HG03342 (cell line): ENCODE measurements at regions not wholly inside any gene's neighbourhood (a gene's known extent, or its start where the extent isn't known, plus 50 kb on each side); places are given as distances from the start of the nearest gene placed in this dataset.
"Not testable (repeated sequence)": the region's sequence is repeated elsewhere in the genome, so short reads cannot be mapped to it uniquely, and the experiment has no call there.

Experiments used
- ATAC-seq: cut with Tn5 transposase; IDR thresholded peaks from one replicate; pipeline ENCODE4 v1.9.1; 2021; ENCODE audit warnings: mild to moderate bottlenecking, moderate library complexity; ENCODE audit not compliant: unreplicated experiment

DNA sequence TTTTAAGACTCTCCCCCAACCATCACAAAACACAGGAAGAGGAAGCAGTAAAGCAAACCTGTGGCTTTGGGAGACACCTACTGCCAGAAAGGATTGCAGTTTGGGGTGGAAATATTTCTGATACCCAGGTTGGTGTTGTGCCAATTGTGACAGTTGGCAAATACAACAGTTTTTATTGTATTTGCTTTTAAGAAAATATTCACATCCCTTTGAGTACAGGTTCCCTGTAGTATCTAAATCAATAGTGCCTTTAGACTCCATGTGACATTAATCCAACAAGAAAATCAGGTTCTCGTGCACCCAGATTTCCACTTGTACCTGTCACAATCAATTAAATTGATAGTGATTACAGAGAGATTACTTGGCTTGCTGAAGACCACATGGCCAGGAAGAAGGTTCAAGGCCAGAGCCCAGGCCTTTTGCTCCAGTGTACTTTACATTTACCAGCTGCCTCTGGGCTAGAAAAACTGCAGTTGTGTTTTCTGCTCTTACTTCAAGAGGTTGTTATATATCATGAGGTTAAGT lies 361.2 kb downstream of the ATP23 start:
- no peak for ATAC-seq

DNA sequence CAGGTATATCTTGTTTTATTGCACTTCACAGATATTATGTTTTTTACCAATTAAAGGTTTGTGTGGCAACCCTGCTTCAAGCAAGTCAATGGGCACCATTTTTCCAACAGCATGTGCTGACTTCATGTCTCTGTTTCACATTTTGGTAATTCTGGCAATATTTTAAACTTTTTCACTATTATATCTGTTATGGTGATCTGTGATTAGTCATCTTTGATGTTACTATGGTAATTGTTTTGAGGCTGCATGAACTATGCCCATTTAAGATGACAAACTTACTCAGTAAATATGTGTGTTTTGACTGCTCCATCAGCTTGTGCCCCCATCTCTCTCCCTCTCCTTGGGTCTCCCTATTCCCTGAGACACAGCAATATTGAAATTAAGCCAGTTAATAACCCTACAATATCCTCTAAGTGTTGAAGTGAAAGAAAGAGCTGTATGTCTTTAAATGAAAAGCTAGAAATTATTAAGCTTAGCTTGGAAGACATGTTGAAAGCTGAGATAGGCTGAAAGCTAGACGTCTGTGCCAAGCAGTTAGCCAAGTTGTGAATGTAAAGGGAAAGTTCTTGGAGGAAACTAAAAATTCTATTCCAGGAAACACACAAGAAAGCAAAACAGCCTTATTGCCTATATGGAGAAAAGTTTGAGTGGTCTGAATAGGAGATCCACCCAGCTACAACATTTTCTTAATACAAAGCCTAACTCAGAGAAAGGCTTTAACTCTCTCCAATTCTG lies 365.1 kb downstream of the ATP23 start:
- ATAC-seq = no peak

DNA sequence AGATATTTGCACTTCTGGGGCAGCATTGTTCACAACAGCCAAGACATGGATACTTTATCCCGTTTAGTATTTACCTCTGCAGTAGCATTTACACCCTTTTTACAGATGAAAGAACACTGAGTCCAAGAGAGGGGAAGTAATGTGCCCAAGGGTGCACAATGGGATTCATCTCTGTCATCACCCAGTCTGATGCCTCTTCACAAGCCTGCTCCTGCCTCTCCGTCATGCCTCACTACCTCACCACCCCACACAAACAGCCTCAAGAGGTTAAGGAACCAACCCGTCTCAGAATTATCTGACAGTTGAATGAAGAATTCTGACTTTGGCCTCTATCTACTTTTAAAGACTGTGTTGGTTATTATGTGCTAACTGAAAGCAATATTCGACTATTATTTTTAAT lies 368.4 kb downstream of the ATP23 start:
- ATAC-seq = peak; percentile 54

DNA sequence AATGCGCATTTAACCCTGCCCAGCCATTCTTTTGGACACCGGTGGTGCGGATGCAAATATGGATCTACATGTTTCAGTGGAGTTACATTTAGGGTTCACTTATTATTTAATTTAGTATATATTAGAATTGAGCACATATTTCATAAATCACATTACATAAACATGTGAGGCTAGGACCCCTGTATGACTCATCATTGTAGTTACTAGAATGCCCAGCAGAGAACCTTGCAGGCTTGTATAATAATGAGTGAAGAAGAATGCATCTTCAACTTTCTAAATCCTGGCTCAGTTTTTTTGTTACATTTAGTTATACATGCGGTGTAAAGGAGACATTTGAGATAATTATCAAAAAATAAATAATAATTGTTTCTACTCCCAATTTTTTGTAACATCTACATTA lies 369.0 kb downstream of the ATP23 start:
- ATAC-seq = no peak

DNA sequence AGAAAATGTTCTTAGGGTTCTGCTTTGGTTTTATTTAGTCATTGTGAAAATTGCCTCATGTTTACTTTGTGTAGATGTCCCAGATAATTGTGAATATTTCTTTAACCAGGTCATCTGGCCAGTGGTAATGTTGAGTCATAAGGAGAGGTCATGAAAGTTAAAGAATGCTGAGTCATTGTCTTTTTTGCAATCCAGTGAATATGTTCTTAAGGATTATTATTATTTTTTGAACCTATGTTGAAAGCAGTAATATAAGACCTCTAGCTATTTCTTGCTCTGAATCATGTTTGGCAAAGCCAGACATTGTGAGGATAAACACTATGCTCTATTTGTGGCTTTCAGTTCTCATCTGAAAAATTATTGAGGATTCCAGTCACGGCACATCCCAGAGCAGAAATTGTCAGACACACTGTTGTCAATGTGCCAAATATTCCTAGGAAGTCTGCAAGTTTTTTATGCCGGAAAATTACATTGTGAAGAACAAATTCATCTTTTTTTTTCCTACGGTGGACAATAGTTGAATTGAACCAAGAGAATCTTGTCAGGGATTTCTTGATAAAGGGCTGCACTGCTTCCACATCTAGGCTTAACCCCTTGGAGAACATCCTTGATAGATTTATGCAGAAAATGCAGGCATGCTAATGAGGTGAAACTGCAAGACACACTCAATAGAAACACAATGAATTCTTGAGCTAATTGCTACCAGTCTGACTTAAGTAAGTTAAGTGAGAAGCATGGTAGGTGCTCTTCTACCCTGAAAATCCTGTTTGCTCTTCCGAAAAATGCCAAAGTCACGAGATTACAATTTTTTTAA lies 369.6 kb downstream of the ATP23 start:
- ATAC-seq = no peak

DNA sequence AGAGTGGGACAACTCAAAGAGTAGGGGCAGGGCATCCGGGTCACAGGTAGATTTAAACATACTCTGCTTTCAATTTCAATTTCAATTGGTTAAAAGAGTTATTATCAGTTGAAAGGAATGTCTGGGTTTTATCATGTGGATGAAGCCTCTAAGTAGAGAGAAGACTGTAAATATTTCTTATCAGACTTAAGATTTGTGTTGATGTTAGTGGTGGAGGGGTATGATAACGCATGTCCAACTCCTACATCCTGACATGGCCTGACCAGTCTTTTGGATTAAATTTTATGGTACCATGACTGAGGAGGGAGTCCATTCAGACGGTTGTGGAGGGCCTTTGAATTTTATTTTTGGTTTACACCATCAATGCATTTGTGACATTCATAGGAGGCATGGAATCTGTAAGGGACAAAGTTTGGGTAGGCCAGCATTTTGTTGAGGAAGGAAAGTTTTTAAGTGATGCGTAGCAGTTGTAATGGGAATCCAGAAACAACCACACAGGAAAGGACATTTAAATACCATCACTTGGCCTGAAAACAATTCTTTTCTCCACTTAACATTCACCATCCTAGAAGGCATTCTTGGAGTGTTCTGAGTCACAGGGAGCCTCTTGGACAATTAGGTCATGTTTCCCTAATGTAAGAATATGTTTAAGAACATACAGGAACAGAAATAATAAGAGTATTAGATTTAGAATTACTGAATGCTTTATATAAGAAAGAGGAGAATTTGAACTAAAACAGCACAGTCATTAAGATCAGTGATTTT lies 371.9 kb downstream of the ATP23 start:
- ATAC-seq = no peak

DNA sequence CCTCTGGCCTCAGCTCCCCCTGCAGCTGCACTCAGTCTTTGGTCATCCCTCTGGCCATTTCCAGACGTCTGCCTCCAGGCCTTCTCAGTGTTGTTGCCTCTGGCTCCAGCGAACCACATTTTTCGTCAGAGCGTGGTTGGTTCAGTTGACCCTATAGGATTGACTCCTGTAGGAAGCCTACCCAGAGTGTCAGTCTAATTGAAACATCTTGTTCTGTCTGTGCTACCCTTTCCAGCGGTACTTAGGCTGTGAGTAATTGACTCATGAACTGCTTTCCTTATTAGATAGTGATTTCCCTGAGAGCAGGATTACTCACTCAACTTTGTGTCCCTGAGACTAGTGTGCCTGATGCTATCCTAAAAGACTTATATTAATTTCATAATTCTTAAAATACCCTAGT lies 373.2 kb downstream of the ATP23 start:
- no peak for ATAC-seq

DNA sequence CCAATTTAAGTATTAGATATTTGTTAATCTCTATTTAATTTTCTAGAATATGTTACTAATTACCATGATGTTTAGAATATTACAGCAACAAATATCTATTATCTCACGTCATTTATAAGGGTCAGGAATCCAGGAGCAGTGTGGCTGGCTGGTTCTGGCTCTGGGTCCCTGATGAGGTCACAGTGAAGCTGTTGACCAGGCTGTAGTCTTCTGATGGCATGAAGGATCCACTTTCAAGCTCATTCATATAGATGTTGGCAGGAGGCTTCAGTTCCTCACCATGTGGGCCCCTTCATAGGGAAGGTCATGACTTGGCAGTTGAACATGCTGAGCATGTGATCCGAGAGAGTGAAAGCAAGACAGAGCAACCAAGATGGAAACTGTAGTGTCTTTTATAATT lies 375.6 kb downstream of the ATP23 start:
- no peak for ATAC-seq

DNA sequence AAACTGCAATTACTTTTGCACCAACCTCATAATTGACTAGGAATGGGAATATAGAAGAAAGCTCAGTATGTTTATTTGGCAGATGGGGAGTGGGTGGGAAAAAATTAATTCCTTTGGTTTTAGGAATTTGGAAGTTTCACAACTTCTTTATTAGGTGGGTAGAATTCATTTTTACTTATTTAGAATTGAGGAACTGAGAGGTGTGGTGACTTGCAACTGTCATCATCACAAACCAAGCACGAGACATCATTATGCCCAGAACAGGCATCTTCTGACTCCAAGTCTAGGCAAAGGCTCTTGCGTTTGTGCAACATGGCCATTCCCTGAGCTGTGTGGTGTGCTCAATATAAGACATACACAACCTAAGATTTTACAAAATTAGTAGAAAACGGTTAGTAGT lies 380.0 kb downstream of the ATP23 start:
- peak; percentile 93 for ATAC-seq

DNA sequence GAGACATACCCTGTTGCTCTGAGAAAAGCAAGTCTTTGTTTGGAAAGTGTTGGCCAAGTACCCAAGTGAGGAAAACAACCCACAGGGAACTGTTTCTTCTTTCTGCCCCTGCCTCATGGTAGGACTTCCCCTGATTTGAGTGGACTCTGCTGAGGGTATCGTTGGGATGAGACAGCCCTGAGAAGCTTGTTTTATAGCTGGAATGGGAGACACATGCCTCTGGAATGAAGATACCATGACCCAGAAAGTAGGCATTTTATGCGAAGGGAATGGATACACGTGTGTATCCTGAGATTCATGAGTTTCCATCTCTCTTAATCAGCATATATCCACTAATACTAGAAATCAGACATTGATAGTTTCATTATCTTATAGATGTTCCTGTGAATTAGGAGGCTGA lies 382.3 kb downstream of the ATP23 start:
- ATAC-seq = no peak

DNA sequence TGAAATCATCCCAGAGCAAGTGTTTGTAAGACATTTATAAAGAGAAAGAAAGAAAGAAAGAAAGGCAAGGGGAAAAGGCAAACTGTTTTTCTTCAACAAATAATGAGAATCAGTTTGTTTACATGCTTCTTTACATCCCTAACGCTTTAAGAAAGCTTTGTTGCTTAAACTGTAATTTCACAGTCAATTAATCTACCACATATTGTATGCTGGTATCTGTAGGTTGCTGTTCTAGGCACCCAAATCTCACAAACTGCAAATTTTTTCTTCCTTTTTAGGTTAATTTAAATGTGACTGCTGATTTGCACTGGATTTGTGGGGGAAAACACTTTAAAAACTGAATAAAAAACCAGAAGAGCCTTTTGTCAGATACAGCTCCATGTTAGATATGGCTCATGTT lies 384.2 kb downstream of the ATP23 start:
- ATAC-seq = no peak

DNA sequence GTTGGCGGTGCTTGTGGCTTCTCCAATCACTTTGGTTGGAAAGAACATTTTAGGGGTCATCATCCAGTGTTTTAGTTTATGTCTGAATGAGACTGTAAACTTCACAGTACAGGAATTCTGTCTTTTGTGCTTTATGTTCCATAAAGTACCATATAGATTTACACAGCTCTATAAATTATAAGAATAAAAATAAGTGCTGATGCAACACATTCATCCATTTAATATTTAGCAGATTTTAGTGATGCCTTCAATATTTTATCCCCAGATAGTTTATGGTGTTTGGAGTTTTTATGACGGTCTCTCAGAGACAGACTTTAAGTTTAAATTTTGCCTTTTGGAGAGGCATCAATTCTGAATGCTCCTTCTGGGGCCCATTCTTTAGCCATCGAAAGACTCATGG lies 385.2 kb downstream of the ATP23 start:
- no peak for ATAC-seq

DNA sequence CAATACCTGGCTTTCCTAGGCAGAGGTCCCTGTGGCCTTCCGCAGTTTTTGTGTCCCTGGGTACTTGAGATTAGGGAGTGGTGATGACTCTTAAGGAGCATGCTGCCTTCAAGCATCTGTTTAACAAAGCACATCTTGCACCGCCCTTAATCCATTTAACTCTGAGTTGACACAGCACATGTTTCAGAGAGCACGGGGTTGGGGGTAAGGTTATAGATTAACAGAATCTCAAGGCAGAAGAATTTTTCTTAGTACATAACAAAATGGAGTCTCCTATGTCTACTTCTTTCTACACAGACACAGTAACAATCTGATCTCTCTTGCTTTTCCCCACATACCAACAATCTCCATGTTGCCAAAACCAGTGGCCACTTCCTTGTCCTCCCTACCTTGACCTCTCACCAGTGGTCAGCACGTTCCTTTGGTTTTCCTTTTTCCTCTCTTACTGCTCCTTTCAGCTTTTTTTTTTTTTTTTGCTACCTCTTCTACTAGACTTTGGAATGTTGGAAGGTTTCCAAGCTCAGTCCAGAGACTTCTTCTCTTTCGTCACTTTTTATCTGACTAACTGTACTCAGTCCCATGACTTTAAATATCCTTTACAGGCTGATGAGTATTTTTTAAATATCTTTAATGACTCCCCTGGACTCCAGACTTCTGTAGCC lies 395.3 kb downstream of the ATP23 start:
- not testable (repeated sequence) for ATAC-seq

DNA sequence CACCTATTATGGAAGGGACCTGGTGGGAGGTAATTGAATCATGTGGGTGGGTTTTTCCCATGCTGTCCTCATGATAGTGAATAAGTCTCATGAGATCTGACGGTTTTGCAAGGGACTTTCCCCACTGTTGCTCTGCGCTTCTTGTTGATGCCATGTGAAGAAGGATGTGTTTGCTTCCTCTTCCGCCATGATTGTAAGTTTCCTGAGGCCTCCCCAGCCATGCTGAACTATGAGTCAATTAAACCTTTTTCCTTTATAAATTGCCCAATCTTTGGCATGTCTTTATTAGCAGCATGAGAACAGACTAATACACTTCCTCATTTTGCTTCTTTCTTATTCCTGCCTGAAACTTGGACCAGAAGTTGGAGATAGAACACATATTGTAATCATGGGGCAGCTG lies 396.2 kb downstream of the ATP23 start:
- ATAC-seq = peak; percentile 48

DNA sequence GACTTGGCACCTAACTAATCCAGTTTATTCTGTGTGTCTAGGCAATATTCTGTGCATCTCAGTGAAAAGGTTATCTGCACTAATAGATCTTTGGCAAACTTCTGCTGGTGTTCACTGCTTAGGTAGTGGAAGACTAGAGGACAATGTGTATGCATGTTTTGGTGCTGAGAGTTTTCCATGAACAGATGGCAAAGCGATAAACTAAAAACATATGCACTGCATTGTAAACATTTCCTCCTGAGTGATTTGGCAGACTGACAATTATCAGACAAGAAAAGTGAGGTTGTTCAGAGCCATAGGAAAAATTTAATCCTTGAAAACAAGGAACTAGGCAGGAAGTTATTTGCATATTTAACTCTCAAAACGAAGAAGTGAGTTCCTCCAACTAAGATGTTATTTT lies 400.4 kb downstream of the ATP23 start:
- no peak for ATAC-seq

DNA sequence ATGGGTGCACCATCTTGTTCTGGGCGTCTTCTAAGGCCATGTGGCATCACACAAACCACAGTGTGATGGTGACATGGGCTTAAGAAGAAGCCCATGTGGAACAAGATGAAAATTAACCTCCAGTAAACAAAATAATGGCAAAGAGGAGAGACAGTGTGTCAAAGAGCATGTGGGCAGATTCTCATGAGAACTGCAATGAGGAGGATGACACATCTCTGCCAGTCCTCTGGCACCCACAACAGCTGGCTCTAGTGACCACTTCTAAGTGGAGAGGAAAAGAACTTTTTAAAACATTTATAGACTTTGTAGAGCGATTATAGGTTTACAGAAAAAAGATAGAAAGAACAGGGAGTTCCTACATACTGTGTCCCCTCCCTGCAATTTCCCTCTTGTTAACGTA lies 401.4 kb downstream of the ATP23 start:
- ATAC-seq = no peak

DNA sequence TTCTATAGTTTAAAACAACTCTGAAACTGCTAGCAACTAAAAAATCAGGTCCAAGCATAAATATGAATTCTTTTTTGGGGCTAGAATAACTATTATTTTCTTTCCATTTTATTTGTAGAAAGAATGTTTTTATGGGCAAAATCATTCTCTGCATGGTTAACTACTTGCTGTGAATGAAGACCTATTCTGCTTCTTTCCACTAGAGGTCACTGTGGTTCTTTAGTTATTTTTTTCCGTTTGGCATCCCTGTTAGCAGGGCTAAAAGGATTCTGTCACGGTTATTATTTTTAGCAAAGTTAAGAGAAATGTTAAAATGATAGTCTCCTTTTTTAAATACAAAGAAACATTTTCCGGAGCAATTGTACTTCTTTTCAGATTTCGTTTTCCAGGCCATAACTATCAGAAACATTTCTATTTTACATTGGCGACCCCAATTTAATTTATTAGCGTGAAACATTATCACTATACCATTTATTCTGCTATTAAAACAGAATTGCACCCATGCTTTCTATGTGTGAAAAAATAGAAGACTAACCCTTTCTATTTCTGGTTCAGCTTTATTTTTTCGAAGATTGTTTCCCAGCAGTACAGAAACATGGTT lies 404.8 kb downstream of the ATP23 start:
- ATAC-seq = peak; percentile 65

DNA sequence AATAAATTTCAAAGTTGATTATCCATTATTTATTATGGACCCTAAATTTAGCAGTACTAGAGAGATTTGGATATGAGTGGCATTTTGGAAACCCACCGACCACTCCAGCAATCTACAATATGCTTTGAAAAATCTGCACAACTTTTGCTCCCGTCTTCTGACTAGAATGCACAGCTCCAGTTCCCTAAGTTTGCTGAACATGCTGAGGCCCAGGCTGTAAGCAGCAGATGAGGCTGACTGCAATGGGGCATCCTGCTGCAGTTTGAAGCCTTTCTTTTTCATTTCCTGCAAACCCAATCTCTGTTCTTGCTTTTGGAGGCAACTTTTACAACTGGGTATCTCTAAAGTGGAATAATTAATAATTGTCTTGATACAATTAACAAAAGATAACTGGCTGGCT lies 405.8 kb downstream of the ATP23 start:
- no peak for ATAC-seq

DNA sequence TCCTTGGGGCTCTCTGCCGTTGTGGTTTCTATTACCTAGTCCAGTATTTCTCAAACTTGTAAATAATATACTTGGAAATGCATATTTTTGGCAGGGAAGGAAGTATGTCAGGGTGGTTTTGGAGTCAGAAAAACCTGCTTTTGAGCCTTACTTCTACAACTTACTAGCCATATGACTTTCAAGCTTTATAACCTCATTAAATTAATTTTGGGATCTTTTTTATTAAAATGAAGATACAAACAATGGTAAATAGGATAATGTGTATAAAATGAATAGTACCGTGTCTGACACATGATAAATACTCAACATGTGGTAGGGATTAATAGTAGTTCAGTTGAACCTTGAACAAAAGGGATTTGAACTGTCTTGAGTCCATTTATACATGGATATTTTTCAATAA lies 406.3 kb downstream of the ATP23 start:
- ATAC-seq = no peak

DNA sequence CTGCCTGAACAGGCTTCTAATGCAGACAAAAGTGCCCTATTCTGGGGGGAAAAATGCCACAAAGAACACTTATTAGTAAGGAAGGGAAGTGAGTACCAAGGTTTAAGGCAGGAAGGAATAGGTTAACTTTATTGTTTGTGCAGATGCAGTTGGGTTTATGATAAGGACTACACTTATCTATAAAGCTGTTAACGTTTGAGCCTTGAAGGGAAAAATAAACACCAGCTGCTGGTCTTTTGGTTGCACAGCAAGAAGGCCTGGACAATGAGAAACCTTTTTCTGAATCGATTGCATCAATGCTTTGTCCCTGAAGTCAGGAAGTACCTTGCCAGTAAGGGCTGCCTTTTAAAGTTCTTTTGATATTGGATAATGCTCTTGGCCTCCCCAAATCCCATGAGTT lies 407.8 kb downstream of the ATP23 start:
- ATAC-seq = no peak

DNA sequence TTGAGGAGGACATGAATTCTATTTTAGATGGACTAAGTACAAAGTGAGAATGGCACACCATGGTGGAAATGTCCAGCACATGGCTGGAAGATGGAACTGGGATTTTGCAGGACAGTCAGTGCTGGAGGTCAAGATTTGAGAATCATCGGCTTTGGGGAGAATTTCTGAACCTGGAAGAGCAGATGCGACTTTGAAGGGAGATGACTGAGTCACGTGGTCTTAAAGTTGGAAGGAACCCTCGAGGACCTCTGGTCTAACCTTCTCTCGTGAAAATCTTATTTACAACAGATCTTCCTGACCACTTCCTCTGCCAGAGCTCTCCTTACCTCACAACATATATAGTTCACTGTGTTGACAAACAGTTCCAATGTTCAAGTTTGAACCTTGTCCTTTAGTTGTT lies 415.4 kb downstream of the ATP23 start:
- ATAC-seq = no peak
